Skeletal muscle tissue (tissue), 3 donors: ENCODE measurements at regions not wholly inside any gene's neighbourhood (a gene's known extent, or its start where the extent isn't known, plus 50 kb on each side); places are given as distances from the start of the nearest gene placed in this dataset.

Experiments used
- H3K27ac ChIP-seq: one replicate; pipeline ENCODE4 v1.7.0; 2013; ENCODE audit warnings: mild to moderate bottlenecking, low read depth, low read length, inconsistent platforms
- H3K27me3 ChIP-seq, 3 donors: one replicate each; pipeline ENCODE4 v1.7.0; 2013; ENCODE audit warnings: low read length in 3 of 3; ENCODE audit not compliant: control insufficient read depth in 3 of 3, insufficient read depth in 3 of 3
- H3K36me3 ChIP-seq, 3 donors: one replicate each; pipeline ENCODE4 v1.7.0; 2013; ENCODE audit warnings: low read length in 3 of 3; ENCODE audit not compliant: control insufficient read depth in 3 of 3, insufficient read depth in 3 of 3
- H3K4me1 ChIP-seq, 3 donors: one replicate each; pipeline ENCODE4 v1.7.0; 2013; ENCODE audit warnings: low read length in 3 of 3, mild to moderate bottlenecking in 3 of 3; ENCODE audit not compliant: control insufficient read depth in 3 of 3, insufficient read depth in 3 of 3
- H3K4me3 ChIP-seq, 3 donors: one replicate each; pipeline ENCODE4 v1.7.0; 2013; ENCODE audit warnings: low read length in 3 of 3
- H3K9ac ChIP-seq, 3 donors: one replicate each; pipeline ENCODE4 v1.7.0; 2013; ENCODE audit warnings: low read length in 3 of 3, mild to moderate bottlenecking in 3 of 3, moderate library complexity in 2 of 3, low read depth in 1 of 3
- H3K9me3 ChIP-seq, 3 donors: one replicate each; pipeline ENCODE4 v1.7.0; 2013; ENCODE audit warnings: low read length in 3 of 3; ENCODE audit not compliant: control insufficient read depth in 3 of 3
- donor health status: Osteomylitis.

DNA sequence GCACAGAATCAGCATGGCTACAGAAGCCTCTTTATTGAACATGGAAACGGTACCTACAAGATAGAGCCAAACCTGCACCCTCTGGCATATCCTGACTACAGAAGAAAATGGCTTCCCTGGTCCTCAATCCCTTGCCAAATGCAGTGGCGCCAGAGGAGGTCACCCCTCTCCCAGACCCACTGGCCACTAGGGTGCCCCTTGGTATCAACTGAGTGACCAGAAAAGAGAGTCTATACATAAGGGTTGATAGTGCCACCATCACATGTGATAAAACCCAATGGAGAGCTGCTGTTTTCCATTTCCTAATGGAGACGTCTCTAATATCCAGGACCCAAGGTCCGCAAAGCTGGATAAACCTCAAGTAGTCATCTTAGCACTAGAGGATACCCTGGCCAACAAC is 52.7 kb upstream of the ALK start:
- H3K27me3 ChIP-seq = peaks cover 0 to 9% (median 2%) of the 10 kb centered on the region in 3 donors
- no peak overlapping the region for H3K9ac ChIP-seq
- H3K4me3 ChIP-seq = no peak overlapping the region
- no peaks in the 10 kb centered on the region for H3K9me3 ChIP-seq
- H3K36me3 ChIP-seq = no peaks in the 10 kb centered on the region
- no peak overlapping the region for H3K27ac ChIP-seq
- H3K4me1 ChIP-seq = no peaks in the 10 kb centered on the region

DNA sequence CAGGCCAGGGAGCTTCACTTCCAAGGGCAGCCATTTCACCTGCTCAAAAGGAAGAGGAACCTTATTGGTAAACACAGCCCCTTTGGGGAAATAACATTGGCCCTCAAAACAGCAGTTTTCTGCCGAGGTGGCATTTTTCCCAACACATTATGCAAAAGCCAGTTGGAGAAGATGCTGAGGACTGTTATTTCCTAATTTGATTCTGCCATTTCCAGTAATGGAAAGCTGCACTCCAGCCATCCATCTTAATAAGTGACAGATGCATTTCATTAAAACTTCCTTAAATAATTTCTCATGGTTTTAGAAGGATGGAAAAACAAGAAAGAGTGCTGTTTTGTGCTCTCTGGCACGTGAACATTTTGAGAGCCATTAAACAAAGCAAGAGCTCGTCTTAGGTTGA is 55.9 kb upstream of the ALK start:
- no peaks in the 10 kb centered on the region for H3K36me3 ChIP-seq

DNA sequence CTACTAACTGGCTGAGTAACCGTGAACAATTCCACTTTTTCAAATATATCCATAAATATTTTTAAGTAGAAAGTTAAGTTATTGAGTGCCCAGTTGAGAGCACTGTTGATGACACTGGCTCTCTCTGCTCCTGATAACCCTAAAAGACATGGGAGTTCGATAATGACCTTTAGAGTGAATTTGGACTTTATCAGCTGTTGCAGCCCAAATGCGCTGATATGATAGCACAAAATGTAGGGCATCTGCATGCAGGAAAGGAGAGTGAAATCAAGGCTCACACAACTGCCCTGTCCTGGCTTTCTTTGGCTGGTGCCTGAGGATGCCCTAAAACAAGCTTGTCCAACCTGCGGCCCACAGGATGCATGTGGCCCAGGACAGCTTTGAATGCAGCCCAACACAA is 60.0 kb upstream of the ALK start:
- Histone ChIP-seq H3K9me3 (no peaks in the 10 kb centered on the region), H3K9ac (no peak overlapping the region), H3K4me3 (no peak overlapping the region), H3K27me3 (peaks cover 0 to 4% (median 0%) of the 10 kb centered on the region in 3 donors), H3K36me3 (no peaks in the 10 kb centered on the region), H3K27ac (no peak overlapping the region), H3K4me1 (no peaks in the 10 kb centered on the region)

More for the DNA sequence above, 55.9 kb upstream of the ALK start:
- Histone ChIP-seq H3K27me3 (no peaks in the 10 kb centered on the region), H3K9me3 (no peaks in the 10 kb centered on the region), H3K9ac (no peak overlapping the region), H3K4me1 (no peaks in the 10 kb centered on the region), H3K27ac (no peak overlapping the region), H3K4me3 (no peak overlapping the region)

DNA sequence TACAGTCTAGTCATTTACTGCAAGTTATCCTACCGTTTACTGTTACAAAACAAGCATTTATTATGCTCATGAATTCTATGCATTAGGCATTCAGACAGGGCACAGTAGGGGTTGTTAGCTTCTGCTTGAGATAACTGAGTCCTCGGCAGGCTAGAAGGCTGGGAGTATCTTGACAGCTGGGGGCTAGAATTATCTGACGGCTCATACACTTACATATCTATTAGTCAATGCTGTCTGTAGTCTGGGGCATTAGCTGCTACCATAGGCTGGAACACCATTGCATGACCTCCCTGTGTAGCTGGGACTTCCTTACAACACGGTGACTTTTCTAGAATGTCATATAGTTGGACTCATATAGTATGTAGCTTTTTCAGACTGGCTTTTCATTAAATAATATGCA is 61.9 kb upstream of the ALK start:
- H3K4me1 ChIP-seq = no peaks in the 10 kb centered on the region
- H3K27ac ChIP-seq = no peak overlapping the region
- H3K36me3 ChIP-seq = no peaks in the 10 kb centered on the region
- H3K4me3 ChIP-seq = no peak overlapping the region
- H3K9ac ChIP-seq = no peak overlapping the region
- H3K9me3 ChIP-seq = no peaks in the 10 kb centered on the region
- H3K27me3 ChIP-seq = peaks cover 0 to 7% (median 0%) of the 10 kb centered on the region in 3 donors

DNA sequence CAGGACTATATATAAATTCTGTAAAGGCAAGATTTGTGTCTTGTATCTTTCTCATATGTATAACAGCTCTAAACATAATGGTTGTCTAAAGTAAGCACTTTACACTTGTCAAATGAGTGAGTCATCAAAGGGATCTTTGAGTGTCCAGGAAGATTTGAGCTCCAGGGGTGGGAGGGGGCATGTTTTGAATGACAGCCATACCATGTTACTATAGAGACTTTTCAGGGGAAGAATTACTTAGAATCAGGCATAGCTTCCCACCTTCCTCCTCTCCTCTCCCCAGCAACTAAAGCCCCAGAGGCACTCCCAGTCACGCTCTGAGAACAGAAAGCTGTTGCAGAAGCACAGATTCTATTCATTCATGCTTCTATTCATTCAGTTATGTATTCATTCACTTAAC is 65.8 kb upstream of the ALK start:
- Histone ChIP-seq H3K27me3 (peaks cover 0 to 7% (median 0%) of the 10 kb centered on the region in 3 donors), H3K9me3 (no peaks in the 10 kb centered on the region), H3K27ac (no peak overlapping the region), H3K4me1 (no peaks in the 10 kb centered on the region), H3K4me3 (no peak overlapping the region), H3K36me3 (no peaks in the 10 kb centered on the region), H3K9ac (no peak overlapping the region)

DNA sequence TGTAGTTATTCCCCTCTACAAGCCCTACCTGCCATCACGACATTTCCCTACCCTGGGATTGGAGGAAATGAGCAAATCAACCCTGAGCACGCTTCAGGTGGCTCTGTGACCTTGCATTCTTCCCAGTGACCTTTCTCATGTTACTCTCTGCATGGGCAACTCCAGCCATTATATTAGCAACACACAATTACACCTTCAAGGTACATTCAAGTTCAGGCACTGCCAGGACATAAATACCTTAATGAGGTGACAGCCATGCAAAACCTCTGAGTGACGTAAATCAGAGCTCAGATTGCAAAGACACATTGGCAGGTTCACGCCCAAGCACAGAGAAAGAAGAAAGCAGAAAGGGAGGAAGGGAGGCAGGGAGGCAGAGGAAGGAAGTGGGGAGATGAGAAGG is 68.7 kb upstream of the ALK start:
- Histone ChIP-seq H3K27ac (no peak overlapping the region), H3K9me3 (no peaks in the 10 kb centered on the region), H3K4me3 (no peak overlapping the region), H3K36me3 (no peaks in the 10 kb centered on the region), H3K9ac (peak overlapping the region in 1 of 3 donors; percentile 46), H3K27me3 (peaks cover 0 to 5% (median under 1%) of the 10 kb centered on the region in 3 donors), H3K4me1 (no peaks in the 10 kb centered on the region)

DNA sequence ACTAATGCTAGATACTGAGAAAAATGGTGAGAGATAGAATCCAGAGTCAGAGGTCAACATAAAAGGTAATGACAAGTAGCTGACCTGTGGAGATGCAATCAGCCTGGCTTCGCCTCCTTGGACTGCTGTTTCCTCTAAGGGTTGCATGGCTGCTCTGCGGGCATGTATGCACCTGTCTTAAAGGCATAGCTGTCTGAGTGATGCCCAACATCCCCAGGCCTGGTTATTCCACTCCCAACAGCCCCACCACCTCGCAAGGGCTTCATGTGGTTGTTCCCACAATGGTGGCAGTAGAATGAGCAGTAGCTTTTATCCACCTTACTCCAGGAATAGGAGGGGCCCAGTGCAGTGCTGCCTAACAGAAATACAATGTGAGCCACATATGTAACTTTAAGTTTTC is 69.7 kb upstream of the ALK start:
- H3K27ac ChIP-seq = no peak overlapping the region
- no peaks in the 10 kb centered on the region for H3K9me3 ChIP-seq
- peaks cover 5 to 7% (median 5%) of the 10 kb centered on the region in 3 donors for H3K27me3 ChIP-seq
- H3K9ac ChIP-seq = no peak overlapping the region
- no peaks in the 10 kb centered on the region for H3K36me3 ChIP-seq
- H3K4me1 ChIP-seq = no peaks in the 10 kb centered on the region
- no peak overlapping the region for H3K4me3 ChIP-seq

DNA sequence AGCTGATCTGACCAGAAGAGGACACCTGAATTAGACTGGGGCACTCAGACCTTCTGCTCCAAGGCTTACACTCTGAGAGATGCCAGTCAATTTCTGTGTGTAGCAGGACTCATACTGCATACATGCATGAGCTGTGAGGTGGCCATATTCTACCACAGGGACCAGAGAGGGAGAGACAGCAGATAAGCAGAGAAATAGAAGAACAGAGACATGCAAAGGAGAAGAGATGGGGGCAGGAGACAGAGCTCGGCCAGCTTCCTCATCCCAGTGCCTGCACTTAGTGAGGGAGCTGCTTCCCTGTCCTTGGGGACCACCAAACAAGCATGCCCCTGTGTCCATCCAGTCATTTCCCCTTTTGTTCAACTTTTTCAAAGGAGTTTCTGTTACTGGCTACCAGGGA is 73.9 kb upstream of the ALK start:
- H3K27me3 ChIP-seq = peaks cover 0 to 7% (median 5%) of the 10 kb centered on the region in 3 donors
- no peak overlapping the region for H3K27ac ChIP-seq
- H3K9ac ChIP-seq = no peak overlapping the region
- peaks cover 0 to 3% (median 0%) of the 10 kb centered on the region in 3 donors for H3K9me3 ChIP-seq
- no peak overlapping the region for H3K4me3 ChIP-seq
- H3K4me1 ChIP-seq = no peaks in the 10 kb centered on the region
- H3K36me3 ChIP-seq = no peaks in the 10 kb centered on the region

DNA sequence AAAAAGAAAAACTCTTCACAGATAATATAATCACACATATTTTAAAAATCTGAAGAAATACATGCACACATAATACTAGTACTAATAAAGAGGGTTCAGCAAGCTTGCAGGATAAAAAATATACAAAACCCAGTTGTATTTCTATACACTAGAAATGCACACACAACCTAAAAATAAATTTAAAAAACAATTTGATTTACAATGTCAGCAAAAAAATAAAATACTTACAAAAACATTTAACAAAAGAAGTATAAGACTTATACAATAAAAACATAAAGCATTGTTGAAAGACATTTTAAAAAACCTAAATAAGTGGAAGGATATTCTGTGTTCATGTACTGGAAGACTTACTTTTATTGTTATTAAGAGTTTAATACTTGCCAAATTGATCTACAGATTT is 81.7 kb upstream of the ALK start:
- Histone ChIP-seq H3K27ac (no peak overlapping the region), H3K4me3 (no peak overlapping the region), H3K4me1 (no peaks in the 10 kb centered on the region), H3K27me3 (no peaks in the 10 kb centered on the region), H3K36me3 (no peaks in the 10 kb centered on the region), H3K9ac (no peak overlapping the region), H3K9me3 (peaks cover 0 to 3% (median 0%) of the 10 kb centered on the region in 3 donors)

DNA sequence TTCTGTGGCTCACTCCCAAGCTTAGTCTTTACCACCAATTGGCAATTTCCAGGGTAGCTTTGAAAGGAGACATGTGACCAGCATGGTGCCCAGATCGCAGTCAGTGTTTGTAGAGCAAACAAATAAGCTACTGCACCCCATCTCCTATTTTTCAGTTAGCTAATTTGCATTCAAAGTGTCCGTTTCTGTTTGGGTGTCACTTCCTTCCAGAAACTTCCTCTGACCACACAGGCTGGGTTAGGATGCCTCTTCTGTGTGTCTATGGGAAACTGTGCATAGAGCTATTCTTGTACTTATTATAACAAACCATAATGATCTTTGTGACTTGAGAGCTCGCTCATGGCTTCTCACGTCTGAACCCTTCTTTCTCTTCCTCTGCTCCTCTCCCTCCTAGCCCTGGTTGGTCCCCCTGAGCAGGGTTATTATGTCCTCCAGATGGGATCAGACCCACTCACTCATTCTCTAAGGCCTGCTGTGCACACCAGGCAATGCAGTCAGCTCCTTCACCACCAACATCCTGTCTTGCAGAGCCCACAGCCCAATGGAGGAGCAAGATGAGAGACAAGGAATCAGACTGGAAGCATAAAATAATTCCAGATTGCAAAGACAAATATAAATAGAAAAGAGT is 101.2 kb upstream of the ALK start:
- no peak overlapping the region for H3K4me3 ChIP-seq
- H3K27me3 ChIP-seq = peaks cover 12 to 25% (median 12%) of the 10 kb centered on the region in 3 donors
- no peaks in the 10 kb centered on the region for H3K4me1 ChIP-seq
- H3K36me3 ChIP-seq = no peaks in the 10 kb centered on the region
- no peaks in the 10 kb centered on the region for H3K9me3 ChIP-seq
- no peak overlapping the region for H3K9ac ChIP-seq
- no peak overlapping the region for H3K27ac ChIP-seq
